ENCODE measurements at regions not wholly inside any gene's neighbourhood (a gene's known extent, or its start where the extent isn't known, plus 50 kb on each side); places are given as distances from the start of the nearest gene placed in this dataset.

DNA sequence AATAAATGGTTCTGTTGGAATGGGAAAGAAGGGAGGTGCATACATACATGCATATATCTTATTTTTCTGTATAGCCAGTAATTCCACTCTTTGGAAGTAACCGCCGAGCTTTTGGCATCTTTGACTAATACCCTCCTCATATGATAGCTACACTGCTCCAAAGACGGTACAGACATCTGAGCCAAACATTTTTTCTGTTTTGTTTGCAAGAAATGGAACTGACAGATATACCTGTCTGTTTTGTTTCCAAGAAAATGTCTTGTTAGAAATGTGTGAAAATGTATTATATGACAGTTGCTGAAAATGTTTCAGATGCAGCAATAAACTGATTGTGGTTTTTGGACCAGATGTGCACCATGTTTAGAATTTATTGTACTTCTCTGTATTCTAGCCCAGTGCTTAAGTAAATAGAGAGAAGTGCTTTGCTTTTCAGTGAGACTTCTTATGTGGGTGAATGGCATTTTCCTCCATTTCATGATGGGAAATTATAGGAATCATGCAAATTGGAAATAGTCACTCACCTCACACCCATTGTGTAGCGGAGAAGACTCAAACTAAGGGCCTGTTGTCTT, 396.9 kb downstream of the KCNRG start:
- Histone ChIP-seq H4K20me1 (ENCODE audit: insufficient read depth, low read length) (no peaks in the 10 kb centered on the region), H3K27me3 (ENCODE audit: insufficient read depth, low read length) (no peaks in the 10 kb centered on the region), H3K79me2 (ENCODE audit: insufficient read depth, low read length) (no peaks in the 10 kb centered on the region), H3F3A (ENCODE audit: insufficient read depth, low read length) (no peaks in the 10 kb centered on the region), H3K36me3 (ENCODE audit: insufficient read depth, low read length) (no peaks in the 10 kb centered on the region; the same call in 1 of the 2 replicates), H3K4me2 (ENCODE audit: low read length) (no peak overlapping the region), H3K4me3 (ENCODE audit: low read depth, low read length, poor library complexity, severe bottlenecking) (no peak overlapping the region), H3K9me3 (ENCODE audit: low read length) (peaks cover 11% of the 10 kb centered on the region), H3K27ac (ENCODE audit: low read depth, low read length, poor library complexity, severe bottlenecking) (no peak overlapping the region), H3K9ac (ENCODE audit: low read length) (no peak overlapping the region), H2AFZ (ENCODE audit: low read length) (no peak overlapping the region), H3K9me2 (ENCODE audit: low read depth, low read length) (no peaks in the 10 kb centered on the region), H3K4me1 (ENCODE audit: insufficient read depth, low read length, severe bottlenecking) (peaks cover 21% of the 10 kb centered on the region)
- TF ChIP-seq, protein P1, sequence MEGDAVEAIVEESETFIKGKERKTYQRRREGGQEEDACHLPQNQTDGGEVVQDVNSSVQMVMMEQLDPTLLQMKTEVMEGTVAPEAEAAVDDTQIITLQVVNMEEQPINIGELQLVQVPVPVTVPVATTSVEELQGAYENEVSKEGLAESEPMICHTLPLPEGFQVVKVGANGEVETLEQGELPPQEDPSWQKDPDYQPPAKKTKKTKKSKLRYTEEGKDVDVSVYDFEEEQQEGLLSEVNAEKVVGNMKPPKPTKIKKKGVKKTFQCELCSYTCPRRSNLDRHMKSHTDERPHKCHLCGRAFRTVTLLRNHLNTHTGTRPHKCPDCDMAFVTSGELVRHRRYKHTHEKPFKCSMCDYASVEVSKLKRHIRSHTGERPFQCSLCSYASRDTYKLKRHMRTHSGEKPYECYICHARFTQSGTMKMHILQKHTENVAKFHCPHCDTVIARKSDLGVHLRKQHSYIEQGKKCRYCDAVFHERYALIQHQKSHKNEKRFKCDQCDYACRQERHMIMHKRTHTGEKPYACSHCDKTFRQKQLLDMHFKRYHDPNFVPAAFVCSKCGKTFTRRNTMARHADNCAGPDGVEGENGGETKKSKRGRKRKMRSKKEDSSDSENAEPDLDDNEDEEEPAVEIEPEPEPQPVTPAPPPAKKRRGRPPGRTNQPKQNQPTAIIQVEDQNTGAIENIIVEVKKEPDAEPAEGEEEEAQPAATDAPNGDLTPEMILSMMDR (IDR thresholded peaks at IDR 0.05; ENCODE audit: low read length), result no peak
- no peak for TF ChIP-seq EZH2 (IDR thresholded peaks at IDR 0.05; ENCODE audit: borderline replicate concordance, low read length)

DNA sequence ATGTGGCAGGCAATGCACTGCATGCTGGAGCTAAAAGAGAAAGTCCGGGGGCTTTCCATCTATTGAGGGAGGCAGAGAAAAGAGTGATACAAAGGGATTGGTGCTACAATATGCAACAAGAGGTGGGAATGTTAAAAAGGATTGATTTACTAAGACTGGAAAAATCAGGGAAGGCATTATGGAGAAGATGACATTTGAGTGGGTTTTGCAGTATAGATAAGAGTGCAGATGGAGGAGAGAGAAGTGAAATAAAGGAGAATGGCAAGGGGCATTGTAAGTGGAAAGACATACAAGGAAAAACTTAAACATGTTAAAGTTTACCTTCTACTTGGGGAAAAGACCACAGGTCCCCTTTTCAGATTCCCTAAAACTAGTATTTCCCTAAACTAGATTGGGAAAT, 399.4 kb downstream of the KCNRG start:
- Histone ChIP-seq H3F3A (ENCODE audit: insufficient read depth, low read length) (no peaks in the 10 kb centered on the region), H3K4me3 (ENCODE audit: low read depth, low read length, poor library complexity, severe bottlenecking) (no peak overlapping the region), H2AFZ (ENCODE audit: low read length) (no peak overlapping the region), H3K4me1 (ENCODE audit: insufficient read depth, low read length, severe bottlenecking) (peaks cover 1% of the 10 kb centered on the region), H3K27ac (ENCODE audit: low read depth, low read length, poor library complexity, severe bottlenecking) (no peak overlapping the region), H3K9me2 (ENCODE audit: low read depth, low read length) (no peaks in the 10 kb centered on the region), H3K27me3 (ENCODE audit: insufficient read depth, low read length) (no peaks in the 10 kb centered on the region), H3K79me2 (ENCODE audit: insufficient read depth, low read length) (no peaks in the 10 kb centered on the region), H3K4me2 (ENCODE audit: low read length) (no peak overlapping the region), H3K9me3 (ENCODE audit: low read length) (peaks cover 11% of the 10 kb centered on the region), H4K20me1 (ENCODE audit: insufficient read depth, low read length) (no peaks in the 10 kb centered on the region), H3K9ac (ENCODE audit: low read length) (no peak overlapping the region), H3K36me3 (ENCODE audit: insufficient read depth, low read length) (no peaks in the 10 kb centered on the region; the same call in 1 of the 2 replicates)
- no peak for TF ChIP-seq EZH2 (IDR thresholded peaks at IDR 0.05; ENCODE audit: borderline replicate concordance, low read length)
- TF ChIP-seq, protein P1 (IDR thresholded peaks at IDR 0.05; ENCODE audit: low read length), result no peak

DNA sequence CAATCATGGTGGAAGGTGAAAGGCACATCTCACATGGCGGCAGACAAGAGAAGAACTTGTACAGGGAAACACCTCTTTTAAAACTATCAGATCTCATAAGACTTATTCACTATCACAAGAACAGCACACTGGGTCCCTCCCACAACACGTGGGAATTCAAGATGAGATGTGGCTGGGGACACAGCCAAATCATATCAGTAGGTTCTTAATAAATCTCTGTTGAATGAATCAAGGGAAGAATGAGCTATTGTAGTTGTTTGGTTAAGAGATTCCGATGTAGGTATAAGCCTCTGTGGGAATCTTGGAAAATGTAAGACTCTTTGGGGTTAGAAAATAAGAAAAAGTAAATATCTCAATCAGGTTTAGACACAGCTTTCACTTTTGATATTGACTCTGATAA, 400.2 kb downstream of the KCNRG start:
- H3K36me3 ChIP-seq (ENCODE audit: insufficient read depth, low read length), result no peaks in the 10 kb centered on the region; the same call in 1 of the 2 replicates
- H3K9ac ChIP-seq (ENCODE audit: low read length), result no peak overlapping the region
- H3K27me3 ChIP-seq (ENCODE audit: insufficient read depth, low read length), result no peaks in the 10 kb centered on the region
- no peaks in the 10 kb centered on the region for H3K4me1 ChIP-seq (ENCODE audit: insufficient read depth, low read length, severe bottlenecking)
- no peaks in the 10 kb centered on the region for H3K79me2 ChIP-seq (ENCODE audit: insufficient read depth, low read length)
- no peak overlapping the region for H2AFZ ChIP-seq (ENCODE audit: low read length)
- H3K9me2 ChIP-seq (ENCODE audit: low read depth, low read length), result no peaks in the 10 kb centered on the region
- no peak for TF ChIP-seq EZH2 (IDR thresholded peaks at IDR 0.05; ENCODE audit: borderline replicate concordance, low read length)
- TF ChIP-seq, protein P1 (IDR thresholded peaks at IDR 0.05; ENCODE audit: low read length), result no peak
- H4K20me1 ChIP-seq (ENCODE audit: insufficient read depth, low read length), result no peaks in the 10 kb centered on the region
- H3K4me3 ChIP-seq (ENCODE audit: low read depth, low read length, poor library complexity, severe bottlenecking), result no peak overlapping the region
- H3F3A ChIP-seq (ENCODE audit: insufficient read depth, low read length), result no peaks in the 10 kb centered on the region
- H3K9me3 ChIP-seq (ENCODE audit: low read length), result peaks cover 11% of the 10 kb centered on the region
- H3K27ac ChIP-seq (ENCODE audit: low read depth, low read length, poor library complexity, severe bottlenecking), result no peak overlapping the region
- H3K4me2 ChIP-seq (ENCODE audit: low read length), result no peak overlapping the region

Data from OCI-LY1 (cell line).